C4-2B (cell line): ENCODE measurements at regions not wholly inside any gene's neighbourhood (a gene's known extent, or its start where the extent isn't known, plus 50 kb on each side); places are given as distances from the start of the nearest gene placed in this dataset.

Source experiments
- CTCF ChIP-seq: fragments of 450-650 bp; conservative IDR thresholded peaks from 2 replicates; pipeline ENCODE4 v1.5.1; 2017; ENCODE audit warnings: mild to moderate bottlenecking
- ZFX ChIP-seq: fragments of 450-650 bp; IDR thresholded peaks from 2 replicates; pipeline ENCODE4 v1.6.1; 2017

- TF ChIP-seq CTCF, result no peak
- TF ChIP-seq ZFX, result no peak
Measured at GRCh38 chr5:89445106-89445745, 562.2 kb upstream of the MEF2C start.
